H9 (cell line): ENCODE measurements at regions not wholly inside any gene's neighbourhood (a gene's known extent, or its start where the extent isn't known, plus 50 kb on each side); places are given as distances from the start of the nearest gene placed in this dataset.

Source experiments
- DNase-seq: peaks from one replicate; pipeline ENCODE4 v3.0.0-alpha.2; 2017
- H2AFZ ChIP-seq: one replicate; pipeline ENCODE4 v1.6.1; 2013; ENCODE audit warnings: mild to moderate bottlenecking, low read length, control low read depth, moderate library complexity
- H2AK5ac ChIP-seq: 2 replicates; pipeline ENCODE4 v1.6.1; 2013; ENCODE audit warnings: low read length, control low read depth, mixed read lengths; ENCODE audit not compliant: insufficient read length
- H2BK120ac ChIP-seq: one replicate; pipeline ENCODE4 v1.6.1; 2013; ENCODE audit warnings: low read depth, mild to moderate bottlenecking, low read length, control low read depth, inconsistent platforms; ENCODE audit not compliant: poor library complexity, severe bottlenecking
- H2BK12ac ChIP-seq: 2 replicates; pipeline ENCODE4 v1.6.1; 2013; ENCODE audit warnings: low read length, control low read depth, mixed read lengths, low read depth; ENCODE audit not compliant: insufficient read length
- H2BK15ac ChIP-seq: 2 replicates; pipeline ENCODE4 v1.6.1; 2013; ENCODE audit warnings: low read depth, low read length, control low read depth
- H2BK20ac ChIP-seq: one replicate; pipeline ENCODE4 v1.6.1; 2013; ENCODE audit warnings: low read depth, mild to moderate bottlenecking, low read length, control low read depth, inconsistent platforms; ENCODE audit not compliant: poor library complexity, severe bottlenecking
- H2BK5ac ChIP-seq: 2 replicates; pipeline ENCODE4 v1.6.1; 2013; ENCODE audit warnings: low read length, control low read depth, mixed read lengths; ENCODE audit not compliant: insufficient read length
- H3K14ac ChIP-seq: 2 replicates; pipeline ENCODE4 v1.6.1; 2013; ENCODE audit warnings: low read length, control low read depth; ENCODE audit not compliant: insufficient read depth
- H3K18ac ChIP-seq: 2 replicates; pipeline ENCODE4 v1.6.1; 2013; ENCODE audit warnings: low read depth, mild to moderate bottlenecking, mixed read lengths, low read length, control low read depth; ENCODE audit not compliant: insufficient read length
- H3K23ac ChIP-seq: 2 replicates; pipeline ENCODE4 v1.6.1; 2013; ENCODE audit warnings: low read length, control low read depth, mixed read lengths, low read depth; ENCODE audit not compliant: insufficient read length
- H3K23me2 ChIP-seq: 2 replicates; pipeline ENCODE4 v1.6.1; 2013; ENCODE audit warnings: low read depth, mild to moderate bottlenecking, mixed read lengths, low read length, control low read depth; ENCODE audit not compliant: insufficient read length, poor library complexity, severe bottlenecking
- H3K27ac ChIP-seq: 2 replicates; pipeline ENCODE4 v1.5.1; 2013; ENCODE audit warnings: low read length, control low read depth, mixed read lengths, low read depth; ENCODE audit not compliant: insufficient read length
- H3K27me3 ChIP-seq: 2 replicates; pipeline ENCODE4 v1.6.1; 2013; ENCODE audit warnings: low read length, control low read depth, inconsistent platforms; ENCODE audit not compliant: insufficient read depth
- H3K4ac ChIP-seq: 2 replicates; pipeline ENCODE4 v1.6.1; 2013; ENCODE audit warnings: low read depth, mild to moderate bottlenecking, control low read depth, inconsistent platforms, low read length, moderate library complexity
- H3K4me1 ChIP-seq: 2 replicates; pipeline ENCODE4 v1.6.1; 2013; ENCODE audit warnings: low read length, control low read depth, inconsistent platforms; ENCODE audit not compliant: insufficient read depth
- H3K4me2 ChIP-seq: 2 replicates; pipeline ENCODE4 v1.6.1; 2013; ENCODE audit warnings: low read length, control low read depth, mixed read lengths; ENCODE audit not compliant: insufficient read length, insufficient read depth
- H3K56ac ChIP-seq: 2 replicates; pipeline ENCODE4 v1.6.1; 2013; ENCODE audit warnings: low read depth, mild to moderate bottlenecking, mixed read lengths, low read length, control low read depth; ENCODE audit not compliant: insufficient read length
- H3K79me1 ChIP-seq: 2 replicates; pipeline ENCODE4 v1.6.1; 2013; ENCODE audit warnings: low read depth, mild to moderate bottlenecking, moderate library complexity, low read length, control low read depth, inconsistent platforms; ENCODE audit not compliant: insufficient read depth, poor library complexity, severe bottlenecking
- H3K79me2 ChIP-seq: 2 replicates; pipeline ENCODE4 v1.6.1; 2013; ENCODE audit warnings: low read length, control low read depth, inconsistent platforms; ENCODE audit not compliant: insufficient read depth
- H3K9ac ChIP-seq: 2 replicates; pipeline ENCODE4 v1.6.1; 2013; ENCODE audit warnings: low read length, control low read depth, mixed read lengths; ENCODE audit not compliant: insufficient read length; ENCODE audit errors: extremely low read depth
- H3K9me3 ChIP-seq: one replicate; pipeline ENCODE4 v1.6.1; 2013; ENCODE audit warnings: low read depth, low read length, inconsistent platforms; ENCODE audit not compliant: control insufficient read depth
- H3T11ph ChIP-seq: one replicate; pipeline ENCODE4 v1.6.1; 2013; ENCODE audit warnings: mild to moderate bottlenecking, low read length, control low read depth, inconsistent platforms
- H4K20me1 ChIP-seq: one replicate; pipeline ENCODE4 v1.6.1; 2013; ENCODE audit not compliant: control insufficient read depth, insufficient read length, insufficient read depth
- H4K5ac ChIP-seq: 2 replicates; pipeline ENCODE4 v1.6.1; 2013; ENCODE audit warnings: low read depth, mild to moderate bottlenecking, mixed read lengths, low read length, control low read depth; ENCODE audit not compliant: insufficient read length
- H4K8ac ChIP-seq: replicated peaks from 2 replicates; pipeline ENCODE4 v1.6.1; 2013; ENCODE audit warnings: low read length, control low read depth, mixed read lengths, low read depth; ENCODE audit not compliant: insufficient read length
- H4K91ac ChIP-seq: 2 replicates; pipeline ENCODE4 v1.6.1; 2013; ENCODE audit warnings: low read depth, mild to moderate bottlenecking, moderate library complexity, mixed read lengths, low read length, control low read depth; ENCODE audit not compliant: insufficient read length
- H3K27ac Mint-ChIP-seq, 3 experiments: 2 replicates in 2 of 3; 3 replicates in 1 of 3; pipeline ENCODE4 v1.8.0; 2020 to 2021; ENCODE audit warnings: mixed read lengths in 3 of 3, mild to moderate bottlenecking in 1 of 3, moderate library complexity in 1 of 3
- H3K27me3 Mint-ChIP-seq: 2 replicates; pipeline ENCODE4 v1.8.0; 2021; ENCODE audit warnings: low read depth, mild to moderate bottlenecking, moderate library complexity, mixed read lengths
- H3K36me3 Mint-ChIP-seq, 3 experiments: 2 replicates in 2 of 3; 3 replicates in 1 of 3; pipeline ENCODE4 v1.8.0; 2020 to 2021; ENCODE audit warnings: low read depth in 3 of 3, mixed read lengths in 3 of 3; ENCODE audit not compliant: insufficient read depth in 1 of 3
- H3K4me1 Mint-ChIP-seq, 2 experiments: 2 replicates each; pipeline ENCODE4 v1.8.0; 2020; ENCODE audit warnings: mixed read lengths in 2 of 2
- H3K4me3 Mint-ChIP-seq, 2 experiments: 2 replicates in 1 of 2; 3 replicates in 1 of 2; pipeline ENCODE4 v1.8.0; 2020 to 2021; ENCODE audit warnings: mild to moderate bottlenecking in 2 of 2, mixed read lengths in 2 of 2, moderate library complexity in 1 of 2
- H3K9me3 Mint-ChIP-seq, 2 experiments: 2 replicates in 1 of 2; 3 replicates in 1 of 2; pipeline ENCODE4 v1.8.0; 2020; ENCODE audit warnings: mild to moderate bottlenecking in 2 of 2, mixed read lengths in 2 of 2, moderate library complexity in 1 of 2
- WGBS: extraction: QIAGEN DNeasy Blood & Tissue Kit; methylation state at CpG from one replicate; pipeline ENCODE4 v1.1.7; 2013; ENCODE audit warnings: missing lambda C conversion rate, low lambda C conversion rate, mixed read lengths; ENCODE audit not compliant: insufficient read length; ENCODE audit errors: extremely low coverage; 5-methylcytosine and 5-hydroxymethylcytosine counted together
- TF ChIP-seq, protein P1 (sequence below): fragments of 200-600 bp; sonication (generic); conservative IDR thresholded peaks from 3 replicates; pipeline ENCODE4 v1.8.0; 2021; ENCODE audit warnings: antibody characterized with exemption, mild to moderate bottlenecking

GRCh38 chr1:245026247-245026646 is 128.5 kb upstream of the KIF26B start:
- H3K9me3 Mint-ChIP-seq = peaks cover 2 to 6% of the 10 kb centered on the region in 2 experiments; a peak in 3 of 5 replicates
- no peak overlapping the region for H3K4ac ChIP-seq
- no peaks in the 10 kb centered on the region for H3K79me2 ChIP-seq
- no peak overlapping the region for H2BK15ac ChIP-seq
- no peak overlapping the region for H3K4me2 ChIP-seq
- H4K91ac ChIP-seq = no peak overlapping the region
- H3K36me3 Mint-ChIP-seq = peaks cover 7 to 17% (median 13%) of the 10 kb centered on the region in 3 experiments
- TF ChIP-seq, protein P1, sequence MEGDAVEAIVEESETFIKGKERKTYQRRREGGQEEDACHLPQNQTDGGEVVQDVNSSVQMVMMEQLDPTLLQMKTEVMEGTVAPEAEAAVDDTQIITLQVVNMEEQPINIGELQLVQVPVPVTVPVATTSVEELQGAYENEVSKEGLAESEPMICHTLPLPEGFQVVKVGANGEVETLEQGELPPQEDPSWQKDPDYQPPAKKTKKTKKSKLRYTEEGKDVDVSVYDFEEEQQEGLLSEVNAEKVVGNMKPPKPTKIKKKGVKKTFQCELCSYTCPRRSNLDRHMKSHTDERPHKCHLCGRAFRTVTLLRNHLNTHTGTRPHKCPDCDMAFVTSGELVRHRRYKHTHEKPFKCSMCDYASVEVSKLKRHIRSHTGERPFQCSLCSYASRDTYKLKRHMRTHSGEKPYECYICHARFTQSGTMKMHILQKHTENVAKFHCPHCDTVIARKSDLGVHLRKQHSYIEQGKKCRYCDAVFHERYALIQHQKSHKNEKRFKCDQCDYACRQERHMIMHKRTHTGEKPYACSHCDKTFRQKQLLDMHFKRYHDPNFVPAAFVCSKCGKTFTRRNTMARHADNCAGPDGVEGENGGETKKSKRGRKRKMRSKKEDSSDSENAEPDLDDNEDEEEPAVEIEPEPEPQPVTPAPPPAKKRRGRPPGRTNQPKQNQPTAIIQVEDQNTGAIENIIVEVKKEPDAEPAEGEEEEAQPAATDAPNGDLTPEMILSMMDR = no peak
- H3K9me3 ChIP-seq = no peaks in the 10 kb centered on the region
- no peak overlapping the region for H3K18ac ChIP-seq
- H4K5ac ChIP-seq = no peak overlapping the region
- H3K23ac ChIP-seq = no peak overlapping the region
- no peak for DNase-seq
- no peaks in the 10 kb centered on the region for H3K23me2 ChIP-seq
- peaks cover 7 to 8% of the 10 kb centered on the region in 2 experiments for H3K4me1 Mint-ChIP-seq
- H3T11ph ChIP-seq = no peak overlapping the region
- H2BK5ac ChIP-seq = no peak overlapping the region
- H3K56ac ChIP-seq = no peak overlapping the region
- H3K27ac ChIP-seq = no peak overlapping the region
- H3K27me3 Mint-ChIP-seq = no peaks in the 10 kb centered on the region
- H3K79me1 ChIP-seq = no peaks in the 10 kb centered on the region
- no peaks in the 10 kb centered on the region for H4K20me1 ChIP-seq
- no peak overlapping the region for H4K8ac ChIP-seq
- no peaks in the 10 kb centered on the region for H3K27me3 ChIP-seq
- no peak overlapping the region for H3K4me3 Mint-ChIP-seq
- H3K4me1 ChIP-seq = no peaks in the 10 kb centered on the region
- no peak overlapping the region for H3K14ac ChIP-seq
- no peak overlapping the region for H2AFZ ChIP-seq
- H3K27ac Mint-ChIP-seq = no peak overlapping the region
- no peak overlapping the region for H3K9ac ChIP-seq
- no CpG with 5 or more reads among the region's 3 CpGs for WGBS
- H2AK5ac ChIP-seq = no peak overlapping the region
- H2BK20ac ChIP-seq = no peak overlapping the region
- H2BK120ac ChIP-seq = no peak overlapping the region
- no peak overlapping the region for H2BK12ac ChIP-seq
